HG02588 (cell line): ENCODE measurements at regions not wholly inside any gene's neighbourhood (a gene's known extent, or its start where the extent isn't known, plus 50 kb on each side); places are given as distances from the start of the nearest gene placed in this dataset.

Experiments
- ATAC-seq: cut with Tn5 transposase; IDR thresholded peaks from one replicate; pipeline ENCODE4 v1.9.1; 2021; ENCODE audit warnings: mild to moderate bottlenecking, moderate library complexity; ENCODE audit not compliant: unreplicated experiment

- no peak for ATAC-seq
Measured at GRCh38 chr6:147752689-147753403, 244.4 kb downstream of the SAMD5 start.

DNA sequence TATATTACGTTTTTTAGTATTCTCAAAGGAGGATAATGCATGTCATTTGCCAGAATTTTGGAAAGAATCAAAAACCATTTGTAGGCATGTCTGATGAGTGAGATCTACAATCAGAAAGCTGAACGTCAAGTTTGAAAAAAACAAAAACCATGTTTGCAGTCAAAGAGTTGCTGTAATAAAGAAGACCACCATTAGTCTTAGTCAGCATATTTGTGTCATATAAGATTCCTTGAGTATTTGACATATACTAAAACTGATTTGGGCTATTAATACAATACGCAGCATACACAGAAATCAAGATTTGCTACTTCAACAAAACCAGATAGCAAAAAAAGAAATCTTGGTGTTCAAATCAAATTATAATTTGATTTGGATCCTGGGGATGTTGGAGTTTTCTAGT, 247.5 kb downstream of the SAMD5 start:
- no peak for ATAC-seq

DNA sequence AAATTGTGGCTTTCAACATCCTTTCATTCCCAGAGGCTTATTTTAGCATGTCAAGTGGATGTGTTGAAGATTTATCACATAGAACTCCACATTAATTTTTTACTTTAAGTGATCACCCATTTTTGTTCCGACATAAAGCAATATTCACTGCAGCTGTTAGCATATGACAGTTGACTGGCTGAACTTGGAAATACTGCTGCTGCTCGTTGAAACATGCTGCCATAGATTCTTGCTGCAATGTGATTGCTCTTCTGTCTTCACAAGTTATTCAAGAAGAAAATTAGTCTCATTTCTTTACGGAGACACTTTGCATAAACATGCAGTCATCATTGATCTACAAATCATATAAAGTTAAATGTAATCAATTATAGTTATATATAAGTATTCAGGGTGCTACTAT, 248.4 kb downstream of the SAMD5 start:
- ATAC-seq = no peak

DNA sequence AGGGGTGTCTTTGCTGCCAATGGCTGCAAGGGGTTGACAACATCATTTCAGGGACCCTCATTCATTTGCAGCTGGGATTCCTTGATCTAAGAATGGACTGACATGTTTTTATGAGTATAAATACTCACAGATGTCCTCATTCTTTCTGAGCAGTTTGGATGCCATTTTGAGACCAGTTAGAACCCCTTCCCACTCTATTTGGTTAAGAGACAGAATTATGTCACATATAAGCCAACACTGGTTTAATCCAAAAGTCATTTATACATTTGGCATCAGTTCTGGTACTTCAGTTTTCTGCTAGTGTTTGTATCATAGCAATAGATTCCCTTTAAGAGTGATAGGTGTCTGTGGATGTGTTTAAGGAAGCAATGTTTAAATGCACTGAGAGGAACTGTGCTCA, 248.8 kb downstream of the SAMD5 start:
- ATAC-seq = no peak

DNA sequence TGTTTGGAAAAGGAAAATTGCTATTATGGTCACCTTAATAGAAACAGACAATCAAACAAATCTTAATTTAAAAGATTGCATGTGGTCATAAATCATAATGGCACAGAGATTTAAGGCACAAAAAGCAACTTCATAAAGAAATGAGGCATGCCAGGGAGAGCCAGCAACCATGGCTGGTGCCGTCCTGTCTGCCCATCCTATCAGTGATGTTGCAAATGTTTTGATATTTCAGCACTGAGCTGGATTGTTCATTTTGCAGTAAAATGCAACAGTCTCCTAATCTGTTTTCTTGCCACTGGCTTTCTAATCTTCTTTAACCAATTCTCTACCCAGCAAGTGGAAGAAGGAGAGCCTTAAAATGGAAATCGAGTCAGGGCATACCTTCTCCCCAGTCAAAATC, 249.8 kb downstream of the SAMD5 start:
- ATAC-seq = no peak

- ATAC-seq = no peak
Measured at GRCh38 chr6:147759093-147759492, 250.6 kb downstream of the SAMD5 start.

- no peak for ATAC-seq
Measured at GRCh38 chr6:147759536-147759935, 251.0 kb downstream of the SAMD5 start.

DNA sequence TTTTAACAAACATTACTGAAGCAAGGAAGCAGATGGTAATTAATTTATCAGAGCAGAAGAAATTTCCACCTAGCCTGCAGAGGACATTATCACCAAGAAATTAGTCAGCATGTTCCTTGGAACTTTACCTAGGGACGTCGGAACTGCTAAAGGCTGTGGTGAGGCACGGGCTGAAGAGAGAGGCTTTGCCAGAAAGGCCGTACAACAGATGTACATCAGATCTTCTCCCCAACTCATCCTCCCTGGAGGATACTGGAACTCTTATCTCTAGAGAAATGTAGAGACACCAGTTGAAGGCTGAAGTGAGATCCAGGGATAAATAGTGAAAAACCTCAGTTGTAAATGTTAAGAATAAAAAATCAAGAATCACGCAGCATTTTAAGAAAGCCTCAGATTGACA, 257.1 kb downstream of the SAMD5 start:
- ATAC-seq = no peak

GRCh38 chr6:147768969-147769368, 260.5 kb downstream of the SAMD5 start:
- no peak for ATAC-seq

GRCh38 chr6:147769496-147770087, 261.1 kb downstream of the SAMD5 start:
- no peak for ATAC-seq

DNA sequence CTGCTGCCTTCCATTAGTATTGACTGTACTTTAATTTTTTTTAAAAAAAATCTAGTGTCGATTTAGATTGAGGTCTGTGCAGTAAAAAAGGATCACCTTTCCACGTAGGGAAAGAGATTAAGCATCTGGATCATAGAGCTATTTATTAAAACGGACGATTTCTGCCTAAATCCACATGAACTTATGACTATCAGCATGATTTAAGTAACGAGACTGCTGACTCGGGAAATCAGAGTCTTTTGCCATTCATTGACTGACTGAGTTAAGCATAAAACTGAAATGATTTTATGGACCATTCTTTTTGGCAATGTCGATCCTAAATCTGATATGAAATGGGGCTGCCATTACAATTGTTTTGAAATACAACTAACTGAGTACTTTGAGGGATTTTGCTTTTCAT, 261.7 kb downstream of the SAMD5 start:
- no peak for ATAC-seq

DNA sequence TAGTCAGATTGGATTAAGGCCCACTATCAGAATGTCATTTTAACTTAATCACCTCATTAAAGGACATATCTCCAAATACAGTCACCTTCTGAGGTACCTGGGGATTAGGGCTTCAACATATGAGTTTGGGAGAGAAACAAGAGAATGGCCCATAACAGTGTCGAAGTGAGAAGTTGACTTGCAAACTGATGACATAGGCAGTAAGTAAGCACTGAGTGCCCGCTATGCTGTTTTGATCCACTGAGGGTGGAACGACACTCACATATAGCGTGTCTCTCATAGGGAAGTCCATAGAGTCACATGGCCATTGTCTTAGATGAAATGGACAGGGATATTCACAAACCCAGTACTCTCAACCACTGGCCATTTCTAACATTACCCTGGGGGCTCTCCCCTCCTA, 264.2 kb downstream of the SAMD5 start:
- ATAC-seq = no peak

DNA sequence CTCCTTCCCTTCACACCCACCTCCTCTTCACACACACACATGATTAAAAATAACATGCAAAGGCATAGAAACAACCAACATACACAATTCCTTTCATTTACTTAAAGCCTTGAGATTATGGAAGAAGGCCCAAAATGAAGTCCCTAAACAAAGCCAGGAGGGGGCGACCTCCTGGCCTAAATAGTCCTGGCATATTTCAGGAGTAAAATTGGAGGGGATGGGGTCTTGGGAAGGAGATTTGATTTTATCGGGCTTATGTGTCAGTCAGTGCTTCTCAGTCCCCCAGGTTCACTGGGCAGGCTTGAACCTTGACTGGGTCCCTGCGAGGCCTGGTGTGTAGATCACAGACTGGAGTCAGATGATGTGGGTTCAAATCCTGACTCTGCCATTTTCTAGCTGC, 266.4 kb downstream of the SAMD5 start:
- ATAC-seq = no peak

- no peak for ATAC-seq
Measured at GRCh38 chr6:147776631-147777213, 268.2 kb downstream of the SAMD5 start.

DNA sequence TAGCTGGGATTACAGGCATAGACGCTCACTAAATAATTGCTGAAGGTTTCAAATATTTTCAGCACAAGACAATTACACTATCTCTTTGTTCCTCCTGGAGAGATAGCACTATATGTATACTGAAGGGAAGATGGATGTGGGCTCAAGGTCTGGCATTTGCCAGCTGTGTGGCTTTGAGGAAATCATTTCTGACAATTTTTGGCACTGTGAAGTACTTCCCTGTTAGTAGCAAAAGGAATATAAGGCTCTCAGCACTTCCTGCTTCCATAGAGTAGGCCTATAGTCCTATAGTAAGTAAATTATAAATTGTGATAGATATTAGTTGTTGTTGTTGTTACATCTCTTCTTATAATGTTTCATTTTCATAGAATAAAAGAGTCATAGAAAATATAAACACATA, 271.1 kb downstream of the SAMD5 start:
- no peak for ATAC-seq

DNA sequence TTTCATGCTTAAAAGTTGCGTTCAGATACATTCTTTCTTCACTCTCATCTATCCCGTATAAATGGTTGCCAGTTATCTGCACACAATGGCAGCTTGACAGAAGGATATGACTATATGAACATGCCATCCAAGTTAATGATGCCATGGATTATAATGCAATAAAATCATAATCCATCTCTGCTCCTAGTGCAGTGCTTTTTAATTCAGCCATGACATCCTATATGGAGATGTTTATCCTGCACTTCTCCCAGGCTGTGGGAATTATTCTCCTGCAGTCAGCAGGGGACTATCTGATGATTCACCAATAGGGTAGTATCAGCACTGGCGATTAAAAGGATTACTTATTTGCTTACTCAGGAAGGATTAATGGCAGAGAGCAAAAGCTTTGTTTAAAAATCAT, 273.8 kb downstream of the SAMD5 start:
- no peak for ATAC-seq

DNA sequence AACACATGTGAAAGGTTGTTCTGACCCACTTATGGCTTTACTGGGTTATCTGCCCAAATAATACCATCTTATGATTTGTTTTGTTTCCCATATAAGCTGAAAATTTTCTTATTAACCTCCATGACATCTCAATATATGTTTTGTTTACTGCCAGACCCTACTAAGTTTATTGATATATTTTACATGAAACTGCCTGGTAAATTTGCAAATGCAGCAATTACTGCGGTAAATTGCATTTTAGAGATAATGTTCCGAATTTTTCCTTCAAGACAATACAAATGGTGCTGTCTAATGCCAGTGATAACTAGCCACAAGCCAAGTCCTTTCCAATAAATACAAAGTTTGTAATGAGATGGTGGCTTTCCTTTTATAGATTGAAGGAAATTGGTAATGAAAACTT, 275.9 kb downstream of the SAMD5 start:
- ATAC-seq = no peak

DNA sequence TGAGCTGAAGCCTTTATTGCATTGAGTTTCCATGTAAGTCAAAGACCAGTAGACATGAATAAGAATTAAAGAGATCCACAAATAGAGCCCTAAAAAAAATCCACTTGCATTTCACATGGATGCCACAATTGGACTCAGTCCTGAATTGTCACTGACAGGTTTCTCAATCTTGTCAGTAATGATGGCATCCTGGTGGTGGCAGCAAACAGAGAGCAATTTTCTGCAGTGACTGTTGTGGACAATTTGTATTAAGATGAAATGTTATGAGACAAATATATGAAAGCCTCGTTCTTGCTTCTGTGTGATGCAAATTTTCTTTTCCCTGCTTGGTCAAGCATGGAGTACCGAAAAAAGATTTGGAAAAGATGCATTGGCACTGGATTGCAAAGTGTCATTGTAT, 278.9 kb downstream of the SAMD5 start:
- ATAC-seq = no peak

DNA sequence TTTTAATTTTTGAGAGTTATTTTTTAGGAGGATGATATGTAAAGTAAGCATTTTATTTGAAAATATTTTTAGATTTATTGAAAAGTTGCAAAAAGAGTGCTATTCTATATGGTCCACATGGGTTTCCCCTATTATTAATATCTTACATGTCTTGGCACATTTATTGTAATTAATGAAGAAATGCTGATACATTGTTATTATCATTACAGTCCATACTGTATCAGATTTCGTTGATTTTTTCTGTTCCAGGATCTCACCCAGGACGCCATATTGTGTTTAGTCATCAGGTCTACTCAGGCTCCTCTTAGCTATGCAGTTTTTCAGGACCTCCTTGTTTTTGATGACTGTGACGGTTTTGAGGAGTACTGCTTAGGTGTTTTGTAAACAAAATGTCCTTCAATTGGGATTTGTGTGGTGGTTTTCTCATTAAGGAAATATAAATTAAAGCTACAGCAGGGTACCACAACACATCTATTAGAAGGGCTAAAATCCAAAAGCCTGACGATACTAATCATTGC, 281.0 kb downstream of the SAMD5 start:
- no peak for ATAC-seq

DNA sequence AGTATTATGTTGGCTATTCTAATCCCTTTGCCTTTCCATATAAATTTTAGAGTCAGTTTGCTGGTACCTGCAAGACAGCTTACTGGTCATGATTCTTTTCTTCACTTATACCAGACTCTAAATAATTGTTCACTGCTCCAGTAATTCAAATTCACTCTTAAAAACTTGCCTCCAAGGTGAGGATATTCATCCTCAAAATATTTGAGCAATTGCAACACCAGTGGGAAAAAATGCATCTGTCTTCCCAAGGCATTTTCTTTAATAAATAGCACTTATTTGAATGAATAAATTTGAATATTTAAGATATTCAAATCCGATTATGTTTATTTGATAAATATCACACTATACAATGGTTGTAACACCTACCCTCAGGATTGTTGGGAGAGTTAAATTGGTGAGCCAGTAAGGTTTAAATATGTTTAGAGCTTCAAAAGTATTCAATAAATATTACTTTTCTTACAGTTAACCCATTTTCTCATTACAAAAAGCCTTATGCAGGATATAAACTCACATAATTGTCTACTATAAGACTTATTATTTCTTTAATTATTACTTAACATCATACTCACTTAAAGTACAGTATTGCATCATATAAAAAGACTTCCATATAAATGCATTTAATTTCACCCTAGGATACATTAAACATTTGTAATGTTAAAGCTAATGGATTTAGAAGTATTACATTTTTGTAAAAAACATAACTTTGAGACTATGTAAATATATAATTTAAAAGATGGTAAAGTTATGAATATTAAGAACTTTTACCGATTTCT, 285.6 kb downstream of the SAMD5 start:
- no peak for ATAC-seq

- ATAC-seq = no peak
Measured at GRCh38 chr6:147802459-147802858, 294.0 kb downstream of the SAMD5 start.

GRCh38 chr6:147805155-147805554, 296.7 kb downstream of the SAMD5 start:
- ATAC-seq = no peak
